Mucosa of stomach (tissue), 1 donor: ENCODE measurements at regions not wholly inside any gene's neighbourhood (a gene's known extent, or its start where the extent isn't known, plus 50 kb on each side); places are given as distances from the start of the nearest gene placed in this dataset.

Experiments used
- H3K27me3 ChIP-seq: one replicate; pipeline ENCODE4 v1.7.0; 2013; ENCODE audit warnings: mild to moderate bottlenecking, low read length; ENCODE audit not compliant: control insufficient read depth, insufficient read depth
- H3K36me3 ChIP-seq: one replicate; pipeline ENCODE4 v1.7.0; 2013; ENCODE audit warnings: low read length; ENCODE audit not compliant: control insufficient read depth, insufficient read depth
- H3K4me1 ChIP-seq: one replicate; pipeline ENCODE4 v1.7.0; 2013; ENCODE audit warnings: mild to moderate bottlenecking, low read length; ENCODE audit not compliant: control insufficient read depth, insufficient read depth
- H3K4me3 ChIP-seq: one replicate; pipeline ENCODE4 v1.7.0; 2013; ENCODE audit warnings: low read length
- H3K9ac ChIP-seq: one replicate; pipeline ENCODE4 v1.7.0; 2013; ENCODE audit warnings: mild to moderate bottlenecking, low read length, moderate library complexity
- H3K9me3 ChIP-seq: one replicate; pipeline ENCODE4 v1.7.0; 2013; ENCODE audit warnings: mild to moderate bottlenecking, low read length, moderate library complexity; ENCODE audit not compliant: control insufficient read depth
- donor health status: Pancreatic carcinoma.

DNA sequence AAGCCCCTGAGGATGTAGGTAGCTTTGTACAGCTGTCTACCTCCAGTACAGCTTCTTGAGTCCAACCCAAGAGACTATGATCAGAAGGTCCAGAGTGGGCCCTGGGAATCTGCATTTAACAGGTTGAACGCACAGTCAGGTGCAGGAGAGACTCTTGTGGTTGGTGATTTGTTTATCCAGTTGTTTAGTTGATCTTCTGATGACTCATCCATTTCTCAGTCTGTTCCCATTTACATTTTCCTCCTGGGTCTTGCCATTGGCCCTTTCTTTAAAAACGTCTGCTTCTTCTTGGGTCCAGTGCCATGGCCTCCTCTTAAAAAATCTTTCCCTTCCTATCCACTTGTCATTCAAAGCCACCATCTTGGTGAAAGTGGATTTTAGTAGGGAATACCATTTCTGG, 734.2 kb downstream of the MED13L start:
- H3K4me1 ChIP-seq = no peaks in the 10 kb centered on the region
- H3K27me3 ChIP-seq = no peaks in the 10 kb centered on the region
- H3K4me3 ChIP-seq = no peak overlapping the region
- H3K9me3 ChIP-seq = no peaks in the 10 kb centered on the region
- H3K9ac ChIP-seq = no peak overlapping the region
- no peaks in the 10 kb centered on the region for H3K36me3 ChIP-seq

DNA sequence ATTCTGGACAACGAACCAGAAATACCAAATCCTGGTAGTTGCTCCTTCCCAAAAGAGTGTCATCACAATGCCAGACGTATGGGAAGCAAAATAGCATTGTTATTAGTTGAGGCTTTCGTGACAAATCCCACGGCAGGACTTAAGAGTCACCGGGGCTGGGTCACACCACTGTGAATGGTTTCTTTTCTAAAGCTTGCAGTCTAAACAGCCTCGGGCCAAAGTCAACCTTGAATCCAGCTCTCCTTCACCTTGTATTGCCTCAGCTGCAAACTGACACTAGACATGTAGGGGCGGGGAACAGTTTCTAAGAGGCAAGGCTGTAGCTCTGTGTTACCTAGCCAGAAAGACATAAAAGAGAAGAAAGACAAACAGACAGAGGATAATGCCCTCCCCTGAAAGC, 734.8 kb downstream of the MED13L start:
- no peaks in the 10 kb centered on the region for H3K27me3 ChIP-seq
- H3K36me3 ChIP-seq = no peaks in the 10 kb centered on the region
- no peak overlapping the region for H3K4me3 ChIP-seq
- H3K4me1 ChIP-seq = no peaks in the 10 kb centered on the region
- no peaks in the 10 kb centered on the region for H3K9me3 ChIP-seq
- H3K9ac ChIP-seq = no peak overlapping the region

- Histone ChIP-seq H3K36me3 (no peaks in the 10 kb centered on the region), H3K4me3 (no peak overlapping the region)
These were observed 735.5 kb downstream of the MED13L start for GRCh38 chr12:115541891-115542421.

GRCh38 chr12:115528466-115528865, 749.0 kb downstream of the MED13L start:
- Histone ChIP-seq H3K27me3 (no peaks in the 10 kb centered on the region), H3K9me3 (no peaks in the 10 kb centered on the region), H3K36me3 (no peaks in the 10 kb centered on the region), H3K9ac (no peak overlapping the region), H3K4me1 (no peaks in the 10 kb centered on the region), H3K4me3 (no peak overlapping the region)

More at GRCh38 chr12:115541891-115542421, 735.5 kb downstream of the MED13L start:
- H3K9ac ChIP-seq = no peak overlapping the region
- no peaks in the 10 kb centered on the region for H3K9me3 ChIP-seq
- H3K4me1 ChIP-seq = no peaks in the 10 kb centered on the region
- H3K27me3 ChIP-seq = no peaks in the 10 kb centered on the region

DNA sequence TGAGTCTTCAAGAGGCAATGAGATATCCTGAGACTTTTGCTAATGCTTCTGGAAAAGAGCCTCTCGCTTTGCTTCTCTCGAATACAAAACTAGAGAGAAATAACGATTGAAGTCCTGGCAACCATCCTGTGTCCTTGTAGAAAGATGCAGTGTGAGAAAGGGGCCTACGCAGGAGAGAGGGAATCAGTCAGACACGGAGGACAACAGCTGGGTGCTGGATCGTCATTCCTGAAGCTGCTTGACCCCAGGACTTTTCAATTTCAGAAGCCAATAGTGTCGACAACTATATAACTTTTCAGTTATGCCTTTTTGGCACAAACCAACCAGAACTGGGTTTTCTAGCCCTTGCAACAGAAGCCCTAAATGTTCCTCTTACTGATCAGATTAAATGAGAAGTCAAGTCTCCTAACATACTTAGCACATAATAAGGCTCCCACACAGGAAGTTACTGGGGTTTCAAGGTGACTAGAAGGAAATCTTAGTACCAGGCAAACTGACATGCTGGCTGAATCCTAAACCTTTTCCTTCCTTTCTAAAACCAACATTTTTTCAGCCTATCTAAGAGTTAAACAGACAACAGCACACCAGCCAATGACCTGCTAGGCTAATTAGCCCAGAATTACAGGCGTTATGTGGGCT, 755.6 kb downstream of the MED13L start:
- no peaks in the 10 kb centered on the region for H3K36me3 ChIP-seq
- no peaks in the 10 kb centered on the region for H3K4me1 ChIP-seq
- no peaks in the 10 kb centered on the region for H3K27me3 ChIP-seq
- no peak overlapping the region for H3K9ac ChIP-seq
- no peak overlapping the region for H3K4me3 ChIP-seq
- no peaks in the 10 kb centered on the region for H3K9me3 ChIP-seq

- Histone ChIP-seq H3K36me3 (no peaks in the 10 kb centered on the region), H3K4me3 (no peak overlapping the region), H3K9ac (no peak overlapping the region), H3K9me3 (no peaks in the 10 kb centered on the region), H3K27me3 (no peaks in the 10 kb centered on the region), H3K4me1 (no peaks in the 10 kb centered on the region)
These were observed 757.6 kb downstream of the MED13L start for GRCh38 chr12:115519887-115520286.

DNA sequence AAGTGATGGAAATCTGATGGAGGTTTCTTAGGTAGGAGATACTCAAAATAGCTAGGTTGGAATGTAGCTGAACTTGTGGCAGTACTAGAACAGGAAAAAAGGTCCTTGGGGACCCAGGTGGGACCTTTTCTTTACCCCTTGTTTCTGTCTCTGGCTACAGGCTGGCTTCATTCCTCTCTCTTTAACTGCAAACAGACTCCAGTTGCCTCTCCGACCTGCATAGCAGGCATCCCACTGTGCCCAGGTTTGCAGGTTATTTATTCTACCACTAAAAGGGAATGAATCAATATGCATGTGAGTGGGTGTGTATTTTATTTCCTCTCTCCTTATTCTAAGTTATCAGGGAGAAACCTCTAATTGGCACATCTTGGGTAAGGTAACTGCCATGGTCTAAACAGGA, 758.1 kb downstream of the MED13L start:
- H3K9me3 ChIP-seq = no peaks in the 10 kb centered on the region
- no peaks in the 10 kb centered on the region for H3K4me1 ChIP-seq
- no peak overlapping the region for H3K9ac ChIP-seq
- no peaks in the 10 kb centered on the region for H3K27me3 ChIP-seq
- H3K4me3 ChIP-seq = no peak overlapping the region
- H3K36me3 ChIP-seq = no peaks in the 10 kb centered on the region

DNA sequence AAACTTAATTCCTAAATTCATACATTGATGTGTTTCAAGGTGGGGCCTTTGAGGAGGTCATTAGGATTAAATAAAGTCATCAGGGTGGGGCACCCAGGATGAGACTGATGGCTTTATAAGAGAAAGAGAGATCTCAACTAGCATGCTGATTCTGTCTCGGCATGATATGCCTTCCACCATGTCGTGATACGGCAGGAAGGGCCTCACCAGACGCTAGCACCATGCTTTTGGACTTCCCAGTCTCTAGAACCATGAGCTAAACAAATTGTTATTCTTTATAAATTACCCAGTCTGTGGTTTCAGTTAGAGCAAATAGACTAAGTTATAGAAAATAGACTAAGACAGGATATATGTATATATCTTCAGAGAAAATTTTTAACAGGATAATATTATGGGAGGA, 759.6 kb downstream of the MED13L start:
- no peaks in the 10 kb centered on the region for H3K36me3 ChIP-seq
- no peaks in the 10 kb centered on the region for H3K27me3 ChIP-seq
- no peaks in the 10 kb centered on the region for H3K4me1 ChIP-seq
- H3K4me3 ChIP-seq = no peak overlapping the region
- no peaks in the 10 kb centered on the region for H3K9me3 ChIP-seq
- no peak overlapping the region for H3K9ac ChIP-seq

GRCh38 chr12:115511986-115512711, 765.3 kb downstream of the MED13L start:
- Histone ChIP-seq H3K36me3 (no peaks in the 10 kb centered on the region), H3K9ac (no peak overlapping the region), H3K9me3 (no peaks in the 10 kb centered on the region), H3K4me3 (no peak overlapping the region), H3K27me3 (no peaks in the 10 kb centered on the region), H3K4me1 (peaks cover 4% of the 10 kb centered on the region)

DNA sequence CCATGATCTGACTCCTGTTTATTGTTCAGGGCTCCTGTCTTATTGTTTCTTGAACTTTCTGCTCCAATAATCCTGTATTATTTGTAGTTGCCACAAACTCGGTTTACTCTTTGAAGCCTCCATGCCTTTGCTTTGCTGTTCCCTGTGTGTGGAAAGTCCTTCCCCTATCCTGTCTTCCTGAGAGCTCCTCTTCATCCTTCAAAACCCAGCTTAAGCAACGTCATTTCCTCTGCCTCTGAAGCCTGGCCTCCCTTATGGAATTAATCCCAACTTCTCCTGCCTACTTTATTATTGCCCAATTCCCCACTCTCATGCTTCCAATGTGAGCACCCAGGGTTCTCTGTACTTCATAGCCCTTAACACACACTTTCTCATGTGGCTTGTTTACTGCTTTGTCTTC, 766.2 kb downstream of the MED13L start:
- Histone ChIP-seq H3K4me3 (no peak overlapping the region), H3K9me3 (no peaks in the 10 kb centered on the region), H3K9ac (no peak overlapping the region), H3K27me3 (no peaks in the 10 kb centered on the region), H3K36me3 (no peaks in the 10 kb centered on the region), H3K4me1 (peaks cover 12% of the 10 kb centered on the region)

DNA sequence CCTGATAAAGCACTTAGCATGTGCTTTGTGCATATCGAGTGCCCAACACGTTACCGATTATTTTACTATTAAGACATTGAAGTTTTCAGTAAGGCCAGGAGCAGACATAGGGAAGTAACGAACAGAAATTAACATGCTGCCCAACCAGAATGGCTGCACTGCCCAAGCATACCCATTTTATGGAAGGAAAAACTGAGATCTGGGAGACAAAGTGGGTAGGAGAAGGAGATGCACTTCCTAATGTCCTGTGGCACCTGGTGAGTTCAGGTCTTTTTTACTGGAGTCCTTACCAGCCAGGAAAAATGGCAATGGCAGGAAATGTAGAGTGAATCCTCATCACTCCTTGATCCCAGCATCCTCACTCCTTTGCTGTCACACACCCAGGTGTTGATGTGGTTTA, 768.5 kb downstream of the MED13L start:
- Histone ChIP-seq H3K4me1 (peaks cover 13% of the 10 kb centered on the region), H3K27me3 (no peaks in the 10 kb centered on the region), H3K9me3 (no peaks in the 10 kb centered on the region), H3K4me3 (no peak overlapping the region), H3K36me3 (no peaks in the 10 kb centered on the region), H3K9ac (no peak overlapping the region)

DNA sequence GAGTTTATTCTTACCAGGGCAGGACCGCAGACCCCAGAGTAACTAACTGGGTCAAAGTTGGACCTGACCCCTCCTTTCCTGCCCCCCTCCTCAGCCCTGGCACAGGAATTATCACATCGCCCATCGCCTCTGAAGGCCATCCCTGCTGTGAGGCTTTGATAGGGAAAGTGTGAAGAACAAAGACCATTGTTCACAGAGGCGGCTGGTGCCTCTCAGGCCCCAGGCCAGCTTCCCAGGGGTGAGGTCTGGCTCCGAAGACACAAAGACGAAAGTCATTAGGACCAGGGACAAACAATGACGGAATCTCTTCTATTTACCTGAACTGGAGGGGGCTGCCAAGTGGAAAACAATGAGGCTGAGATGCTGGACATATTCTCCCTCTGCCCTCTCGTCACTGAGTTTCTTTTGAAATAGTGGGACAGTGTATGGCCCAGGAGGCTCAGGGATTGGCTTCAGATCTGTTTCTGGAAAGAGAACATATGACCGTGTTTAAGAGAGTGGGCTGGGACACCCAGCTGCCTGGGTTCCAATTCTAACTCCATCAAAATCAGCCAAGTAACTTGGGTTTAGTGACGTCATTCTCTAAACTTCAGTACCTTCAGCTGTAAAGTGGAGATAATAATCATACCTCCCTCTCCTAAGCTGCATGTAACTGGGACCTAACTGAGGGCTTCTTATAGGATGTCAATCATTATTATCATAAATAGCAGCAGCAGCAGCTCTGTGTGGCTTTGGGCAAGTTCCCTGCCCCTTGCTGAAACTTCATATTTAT, 769.4 kb downstream of the MED13L start:
- Histone ChIP-seq H3K4me1 (peaks cover 13% of the 10 kb centered on the region), H3K9ac (no peak overlapping the region), H3K9me3 (no peaks in the 10 kb centered on the region), H3K27me3 (no peaks in the 10 kb centered on the region), H3K36me3 (no peaks in the 10 kb centered on the region), H3K4me3 (no peak overlapping the region)
